HK-2 (cell line): ENCODE measurements at regions not wholly inside any gene's neighbourhood (a gene's known extent, or its start where the extent isn't known, plus 50 kb on each side); places are given as distances from the start of the nearest gene placed in this dataset.

Experiments used
- DNase-seq: peaks from one replicate; pipeline ENCODE4 v3.0.0-alpha.2; 2018; ENCODE audit not compliant: unreplicated experiment

DNA sequence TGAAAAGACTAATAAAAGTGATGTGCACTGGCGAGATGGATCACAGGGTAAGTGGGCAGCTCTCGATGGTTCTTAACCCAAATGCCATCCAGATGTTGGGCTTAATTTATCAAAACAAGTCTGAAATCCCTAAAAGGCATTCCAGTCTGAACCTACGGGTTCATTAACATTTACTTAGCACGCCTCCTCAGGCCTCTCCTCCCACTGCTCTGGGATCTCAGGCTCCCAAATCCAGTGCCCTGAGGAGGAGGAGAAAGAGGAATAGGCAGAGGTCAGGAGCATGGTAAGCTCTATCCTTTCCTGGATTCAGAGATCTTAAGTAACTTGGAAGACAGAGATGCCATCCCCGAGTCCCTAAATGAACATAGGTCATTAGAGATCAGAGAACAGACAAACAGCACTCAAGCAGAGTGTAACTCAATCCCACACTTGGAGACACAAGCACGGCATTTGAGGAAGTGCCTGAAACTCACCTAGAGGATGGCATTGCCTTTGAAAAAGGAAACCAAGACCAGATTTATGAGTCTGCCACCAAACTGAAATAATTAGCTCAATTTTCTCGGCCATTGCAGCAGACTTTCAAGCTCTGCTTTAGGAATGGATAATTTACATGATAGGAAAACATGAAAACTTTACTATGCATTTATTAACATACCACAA lies 140.9 kb downstream of the CXCL12 start:
- DNase-seq = no peak

- no peak for DNase-seq
These were observed 142.1 kb downstream of the CXCL12 start for GRCh38 chr10:44242826-44243225.

- no peak for DNase-seq
These were observed 142.8 kb downstream of the CXCL12 start for GRCh38 chr10:44242091-44242490.

DNA sequence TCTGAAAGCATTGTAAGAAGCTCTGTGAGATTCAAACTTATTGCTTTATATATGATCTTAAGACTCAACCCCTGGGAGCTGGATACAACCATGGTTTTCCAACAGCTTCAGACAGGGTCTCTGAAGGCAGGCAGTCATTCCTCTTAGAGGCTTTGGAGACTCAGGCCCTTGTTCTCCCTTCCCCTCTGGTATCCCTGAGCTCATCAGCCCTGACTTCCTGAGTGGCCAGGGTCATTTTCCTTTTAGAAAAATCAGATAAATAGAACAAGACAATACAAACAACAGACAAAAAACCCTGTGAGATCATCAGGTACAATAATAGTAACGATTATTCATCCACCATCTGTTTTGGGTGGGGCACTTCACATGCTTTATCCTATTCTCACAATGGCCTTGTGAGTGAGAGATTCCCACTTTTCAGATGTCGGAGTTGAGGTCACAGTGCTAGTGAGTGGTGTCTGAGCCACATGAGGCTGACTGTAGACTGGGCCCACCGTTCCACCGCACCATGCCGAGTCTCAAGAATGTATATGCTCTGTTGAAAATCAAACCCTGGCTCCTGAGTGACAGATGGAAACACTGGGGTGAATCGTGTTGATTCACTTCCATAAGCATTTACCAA lies 144.2 kb downstream of the CXCL12 start:
- no peak for DNase-seq

DNA sequence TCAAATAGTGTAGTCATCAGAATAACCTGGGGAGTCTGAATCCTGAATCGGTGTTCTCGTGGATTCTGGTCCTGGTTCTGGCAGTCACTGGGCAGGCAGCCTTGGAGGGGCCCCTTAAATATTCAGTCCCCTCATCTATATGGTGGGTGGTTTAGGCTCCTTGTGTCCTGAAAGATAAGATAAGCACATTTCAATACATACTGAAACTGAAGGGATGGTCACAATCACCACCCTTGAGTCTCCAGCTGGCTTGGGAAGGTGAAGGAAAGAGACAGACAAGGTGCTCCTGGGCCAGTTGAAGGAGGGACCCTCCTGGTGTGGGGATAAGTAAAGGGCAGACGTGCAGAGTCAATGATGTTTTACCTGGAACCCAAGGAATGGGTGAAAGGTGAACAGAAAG lies 146.7 kb downstream of the CXCL12 start:
- no peak for DNase-seq

- DNase-seq = no peak
These were observed 147.4 kb downstream of the CXCL12 start for GRCh38 chr10:44237364-44238049.

DNA sequence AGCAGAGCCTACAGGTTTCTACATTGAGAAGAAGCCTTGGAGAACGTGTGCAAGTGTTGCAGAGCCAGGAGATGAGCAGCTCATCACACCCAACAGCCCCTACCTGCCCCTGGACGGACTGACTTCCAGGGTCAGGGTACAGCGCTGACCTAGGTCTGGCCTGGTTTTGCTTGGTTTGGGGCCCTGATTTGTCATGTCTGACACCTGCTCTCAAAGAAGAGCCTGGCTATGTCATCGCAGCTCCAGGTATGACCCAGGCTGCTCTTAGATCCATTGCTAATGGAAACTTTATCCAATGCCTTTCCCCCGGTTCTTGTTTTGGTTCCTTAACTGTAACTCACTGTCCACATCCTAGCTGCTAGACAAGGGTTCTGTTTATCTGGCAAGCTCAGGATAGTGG lies 149.5 kb downstream of the CXCL12 start:
- no peak for DNase-seq

- DNase-seq = no peak
These were observed 150.4 kb downstream of the CXCL12 start for GRCh38 chr10:44234483-44234875.

- DNase-seq = no peak
These were observed 151.1 kb downstream of the CXCL12 start for GRCh38 chr10:44233561-44234482.

DNA sequence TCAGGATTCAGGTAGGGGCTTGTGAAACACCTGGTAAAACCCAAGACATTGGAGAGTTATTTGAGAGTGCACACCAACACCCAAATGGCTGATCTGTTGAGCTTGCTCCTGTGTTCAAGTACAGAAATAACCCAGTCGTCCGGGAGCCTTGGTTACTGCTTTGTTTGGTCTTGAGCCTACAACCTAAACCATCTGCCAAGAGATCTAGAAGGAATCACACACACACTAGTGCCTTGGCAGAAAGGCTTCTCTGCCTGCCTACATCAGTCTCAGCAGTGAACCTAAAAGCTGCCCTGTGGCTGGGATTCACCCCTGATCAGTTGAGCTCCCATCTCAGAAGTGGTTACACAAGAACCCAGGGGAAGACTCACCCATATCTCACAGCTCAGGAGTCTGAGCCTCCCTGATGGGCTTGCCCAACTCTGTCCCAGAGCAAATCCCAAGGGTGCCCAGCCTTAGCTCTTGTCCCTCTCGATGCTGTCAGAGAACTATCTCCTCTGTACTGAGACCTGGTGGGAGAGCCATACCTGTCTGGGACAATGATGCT lies 167.6 kb downstream of the CXCL12 start:
- no peak for DNase-seq

GRCh38 chr10:44216073-44216472 lies 168.8 kb downstream of the CXCL12 start:
- no peak for DNase-seq

DNA sequence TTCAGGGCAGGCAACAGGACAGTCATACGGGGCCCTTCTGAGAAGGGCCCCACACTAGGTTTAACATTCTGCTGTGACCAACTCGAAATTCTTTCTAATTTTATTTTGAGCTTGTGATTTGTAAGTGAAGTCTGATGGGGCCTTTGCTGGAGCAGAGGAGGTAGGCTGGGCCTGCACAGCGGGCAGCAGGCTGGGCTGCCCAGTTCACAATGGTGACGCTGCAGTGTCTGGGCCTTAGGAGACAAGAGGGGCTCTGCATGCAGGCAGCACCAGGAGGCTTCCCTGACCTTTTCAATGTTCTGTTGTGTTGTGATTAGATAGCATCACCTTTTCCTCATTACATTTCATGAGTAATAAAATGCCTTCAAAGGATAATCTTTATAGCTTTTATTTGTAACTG lies 175.1 kb downstream of the CXCL12 start:
- DNase-seq = no peak

- no peak for DNase-seq
These were observed 177.7 kb downstream of the CXCL12 start for GRCh38 chr10:44207160-44207559.

GRCh38 chr10:44206127-44206818 lies 178.6 kb downstream of the CXCL12 start:
- no peak for DNase-seq

DNA sequence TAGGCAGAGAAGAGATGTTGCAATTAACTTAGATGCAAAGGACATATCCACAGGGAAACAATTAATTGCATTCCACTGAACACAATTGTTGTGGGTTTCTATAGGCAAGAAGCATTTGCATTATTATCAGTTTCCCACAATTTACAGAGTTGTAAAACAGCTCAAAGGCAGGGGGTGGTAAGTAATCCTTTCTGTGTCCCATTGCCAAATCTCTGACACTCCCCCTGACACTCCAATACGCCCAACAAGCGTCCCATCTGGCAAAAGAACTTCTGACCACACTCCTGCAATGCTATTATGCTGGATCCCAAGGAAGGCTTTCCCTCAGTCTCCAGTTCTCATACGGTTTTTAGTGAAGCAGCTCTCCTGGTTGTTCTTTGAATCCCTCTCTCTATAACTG lies 179.8 kb downstream of the CXCL12 start:
- DNase-seq = no peak

DNA sequence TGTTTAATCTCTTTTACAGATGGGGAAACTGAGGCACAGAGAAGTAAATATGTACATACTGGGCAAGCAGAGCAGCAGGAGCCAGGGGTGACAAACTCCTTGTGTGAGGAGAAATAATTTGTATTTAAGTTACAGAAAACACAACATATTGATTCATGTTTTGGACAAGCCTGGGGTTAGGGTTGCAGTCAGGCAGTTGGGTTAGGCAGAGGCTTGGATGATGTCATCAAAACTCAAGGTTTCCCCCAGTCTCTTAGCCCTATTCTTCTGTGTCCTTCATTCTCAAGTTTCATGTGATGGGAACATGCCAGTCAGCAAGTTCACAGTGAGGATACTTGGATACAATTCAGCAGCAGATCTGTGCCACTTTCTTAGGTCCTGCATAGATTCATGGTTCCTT lies 181.4 kb downstream of the CXCL12 start:
- no peak for DNase-seq

DNA sequence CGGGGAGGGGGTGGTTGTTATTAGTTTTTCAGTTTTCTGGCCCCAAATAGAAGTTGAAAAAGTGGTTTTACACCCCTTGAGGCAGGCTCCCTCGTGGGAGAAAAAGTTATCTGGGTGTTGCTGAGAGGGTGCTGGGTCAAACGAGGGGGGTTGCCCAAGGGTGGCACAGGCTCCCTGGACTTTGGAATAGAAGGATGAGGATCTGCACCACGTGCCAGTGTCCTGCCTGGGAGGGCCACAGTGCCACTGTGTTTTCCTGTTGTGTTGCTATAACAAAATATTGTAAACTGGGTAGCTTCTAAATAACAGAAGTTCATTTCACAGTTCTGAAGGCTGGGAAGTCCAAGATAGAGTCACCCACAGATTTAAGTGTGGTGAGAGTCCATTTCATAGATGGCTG lies 181.9 kb downstream of the CXCL12 start:
- no peak for DNase-seq

GRCh38 chr10:44201656-44202055 lies 183.2 kb downstream of the CXCL12 start:
- DNase-seq = no peak

DNA sequence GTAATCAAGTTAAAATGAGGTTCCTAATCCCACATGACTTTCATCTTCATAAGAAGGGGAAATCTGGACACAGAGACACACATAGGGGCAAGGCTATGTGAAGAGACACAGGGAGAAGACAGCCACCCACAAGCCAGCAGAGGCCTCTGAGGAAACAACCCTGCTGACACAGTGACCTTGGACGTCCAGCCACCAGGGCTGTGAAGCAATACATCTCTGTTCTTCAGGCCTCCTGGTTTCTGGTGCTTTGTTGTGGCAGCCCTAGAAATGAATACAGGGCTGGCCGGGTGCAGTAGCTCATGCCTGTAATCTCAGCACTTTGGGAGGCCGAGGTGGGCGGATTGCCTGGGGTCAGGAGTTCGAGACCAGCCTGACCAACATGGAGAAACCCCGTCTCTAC lies 183.9 kb downstream of the CXCL12 start:
- no peak for DNase-seq

DNA sequence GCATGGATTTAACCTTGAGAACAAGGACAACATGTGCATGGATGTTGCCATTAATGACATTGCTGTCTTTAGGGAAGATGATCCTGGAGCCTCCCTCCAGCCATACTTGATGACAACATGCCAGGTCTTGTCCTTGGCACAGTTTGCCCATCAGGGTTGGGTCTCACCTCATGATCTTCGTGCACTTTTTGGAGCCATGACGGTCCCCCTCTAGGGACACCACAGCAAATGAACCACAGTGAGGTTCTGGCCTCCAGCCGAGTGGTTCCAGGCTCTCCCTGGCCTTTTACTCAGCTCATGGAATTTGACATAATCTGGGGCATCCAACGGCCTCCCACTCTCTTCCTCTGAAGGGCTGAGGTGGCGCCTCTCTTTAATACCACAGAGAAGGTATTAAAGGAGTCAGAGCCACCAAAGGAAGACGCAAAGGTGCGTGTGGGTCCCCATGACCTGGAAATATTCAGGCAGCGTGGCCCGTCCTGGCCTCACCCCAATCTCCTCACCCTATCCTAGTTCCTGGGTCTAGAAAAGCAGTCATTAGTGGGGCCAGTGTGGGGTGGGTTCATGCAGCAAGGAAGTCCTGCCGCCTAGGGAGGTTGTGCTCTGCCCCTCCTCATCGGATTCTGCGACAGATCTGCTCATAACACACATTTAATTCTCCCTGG lies 184.8 kb downstream of the CXCL12 start:
- no peak for DNase-seq

GRCh38 chr10:44199267-44199666 lies 185.6 kb downstream of the CXCL12 start:
- no peak for DNase-seq
